ENCODE measurements at regions not wholly inside any gene's neighbourhood (a gene's known extent, or its start where the extent isn't known, plus 50 kb on each side); places are given as distances from the start of the nearest gene placed in this dataset.

DNA sequence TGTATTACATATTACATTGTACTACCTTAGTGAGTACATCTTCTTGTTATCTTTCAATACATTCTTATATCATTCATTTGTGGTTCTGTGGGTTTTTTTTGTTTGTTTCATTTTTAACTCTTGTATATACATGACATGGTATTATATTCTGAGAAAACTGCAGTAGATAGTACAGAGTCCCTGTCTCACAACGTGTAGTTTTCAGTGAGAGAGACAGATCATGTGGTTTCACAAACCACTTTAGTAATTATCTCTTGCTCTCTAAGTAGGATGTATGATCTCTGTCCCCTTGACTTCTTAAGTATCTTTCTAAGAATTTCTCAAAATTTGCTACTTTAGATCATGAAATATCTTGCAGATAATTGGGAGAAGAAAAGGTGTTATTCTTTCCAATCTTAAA, 745.9 kb upstream of the CDH9 start:
- no peak for TF ChIP-seq POLR2A (IDR thresholded peaks at IDR 0.05; ENCODE audit: control extremely low read depth in 1 of 2, low read depth in 2 of 2, low read length in 2 of 2)
- TF ChIP-seq MAFK (IDR thresholded peaks at IDR 0.05; ENCODE audit: low read depth, low read length), result no peak
- no peak for TF ChIP-seq ASH2L (IDR thresholded peaks at IDR 0.05; ENCODE audit: low read length)
- TF ChIP-seq TCF12 (IDR thresholded peaks at IDR 0.05; ENCODE audit: low read depth, low read length), result no peak
- TF ChIP-seq SUZ12 (IDR thresholded peaks at IDR 0.05; ENCODE audit: low read length), result no peak
- TF ChIP-seq EP300 (IDR thresholded peaks at IDR 0.05; ENCODE audit: borderline replicate concordance in 1 of 2, low read depth in 2 of 2, low read length in 2 of 2), result no peak
- TF ChIP-seq KDM5A (IDR thresholded peaks at IDR 0.05; ENCODE audit: low read length), result no peak
- no peak for TF ChIP-seq CTCF (IDR thresholded peaks at IDR 0.05; ENCODE audit: control extremely low read depth in 1 of 3, insufficient read depth in 1 of 3, low read depth in 1 of 3, low read length in 3 of 3)

Data from H1 (cell line).